ENCODE measurements at regions not wholly inside any gene's neighbourhood (a gene's known extent, or its start where the extent isn't known, plus 50 kb on each side); places are given as distances from the start of the nearest gene placed in this dataset.

- DNase-seq: no peak
Observed at GRCh38 chr6:145227593-145227992, 507.7 kb downstream of the EPM2A start.

GRCh38 chr6:145228962-145229582 is 506.2 kb downstream of the EPM2A start:
- no peak for DNase-seq

GRCh38 chr6:145233955-145234354 is 501.4 kb downstream of the EPM2A start:
- no peak for DNase-seq

GRCh38 chr6:145235207-145235606 is 500.1 kb downstream of the EPM2A start:
- DNase-seq: no peak

- no peak for DNase-seq
Observed at GRCh38 chr6:145238787-145239186, 496.5 kb downstream of the EPM2A start.

GRCh38 chr6:145241039-145241438 is 494.3 kb downstream of the EPM2A start:
- no peak for DNase-seq

GRCh38 chr6:145241721-145242120 is 493.6 kb downstream of the EPM2A start:
- DNase-seq: no peak

- no peak for DNase-seq
Observed at GRCh38 chr6:145244349-145245100, 490.8 kb downstream of the EPM2A start.

- DNase-seq: no peak
Observed at GRCh38 chr6:145245119-145245518, 490.2 kb downstream of the EPM2A start.

GRCh38 chr6:145247692-145248419 is 487.5 kb downstream of the EPM2A start:
- no peak for DNase-seq

GRCh38 chr6:145250436-145250835 is 484.9 kb downstream of the EPM2A start:
- no peak for DNase-seq

GRCh38 chr6:145252737-145253136 is 482.6 kb downstream of the EPM2A start:
- no peak for DNase-seq

- no peak for DNase-seq
Observed at GRCh38 chr6:145254649-145255401, 480.5 kb downstream of the EPM2A start.

GRCh38 chr6:145257704-145258103 is 477.6 kb downstream of the EPM2A start:
- DNase-seq: no peak

- DNase-seq: no peak
Observed at GRCh38 chr6:145258122-145258521, 477.2 kb downstream of the EPM2A start.

- DNase-seq: no peak
Observed at GRCh38 chr6:145260484-145261175, 474.7 kb downstream of the EPM2A start.

- no peak for DNase-seq
Observed at GRCh38 chr6:145261758-145262157, 473.6 kb downstream of the EPM2A start.

GRCh38 chr6:145262771-145263170 is 472.5 kb downstream of the EPM2A start:
- DNase-seq: no peak

- no peak for DNase-seq
Observed at GRCh38 chr6:145263778-145264211, 471.5 kb downstream of the EPM2A start.

- no peak for DNase-seq
Observed at GRCh38 chr6:145266432-145267075, 468.8 kb downstream of the EPM2A start.

- DNase-seq: no peak
Observed at GRCh38 chr6:145267076-145267867, 468.0 kb downstream of the EPM2A start.
